Stimulated activated CD8-positive, alpha-beta memory T cell treated with anti-CD3 and anti-CD28 coated beads, Interleukin-15, amount 100 ng/mL, for 48 hours (primary cell): ENCODE measurements at regions not wholly inside any gene's neighbourhood (a gene's known extent, or its start where the extent isn't known, plus 50 kb on each side); places are given as distances from the start of the nearest gene placed in this dataset.

Experiments
- DNase-seq, 2 donors: peaks; one replicate each; pipeline ENCODE4 v3.0.0-alpha.2; 2020; ENCODE audit warnings: low read depth in 2 of 2

GRCh38 chr4:188197566-188197965 is 58.3 kb downstream of the TRIML1 start:
- DNase-seq = no peak

- DNase-seq = no peak
These were observed 59.9 kb downstream of the TRIML1 start for GRCh38 chr4:188198982-188199792.

DNA sequence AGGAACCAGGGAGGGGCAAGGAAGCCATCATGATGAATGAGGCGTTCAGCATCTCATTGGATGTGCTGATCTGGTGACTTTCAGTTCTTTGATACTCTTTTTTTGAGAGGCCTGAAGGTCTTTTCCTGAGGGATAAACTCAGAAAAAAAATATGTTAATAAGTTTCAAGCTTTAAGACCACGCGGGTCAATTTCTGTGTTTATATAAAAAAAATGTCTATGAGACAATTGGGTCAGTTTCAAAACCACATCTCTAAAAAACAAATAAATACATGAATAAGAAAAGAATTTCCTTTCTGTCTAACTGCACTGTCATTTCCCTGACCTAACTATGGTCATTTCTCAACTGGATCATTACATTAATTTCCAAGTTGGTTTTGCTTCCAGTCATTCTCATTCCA is 62.6 kb downstream of the TRIML1 start:
- DNase-seq = no peak

- DNase-seq = no peak
These were observed 67.5 kb downstream of the TRIML1 start for GRCh38 chr4:188206783-188207182.

- DNase-seq = no peak
These were observed 75.6 kb downstream of the TRIML1 start for GRCh38 chr4:188214861-188215260.

DNA sequence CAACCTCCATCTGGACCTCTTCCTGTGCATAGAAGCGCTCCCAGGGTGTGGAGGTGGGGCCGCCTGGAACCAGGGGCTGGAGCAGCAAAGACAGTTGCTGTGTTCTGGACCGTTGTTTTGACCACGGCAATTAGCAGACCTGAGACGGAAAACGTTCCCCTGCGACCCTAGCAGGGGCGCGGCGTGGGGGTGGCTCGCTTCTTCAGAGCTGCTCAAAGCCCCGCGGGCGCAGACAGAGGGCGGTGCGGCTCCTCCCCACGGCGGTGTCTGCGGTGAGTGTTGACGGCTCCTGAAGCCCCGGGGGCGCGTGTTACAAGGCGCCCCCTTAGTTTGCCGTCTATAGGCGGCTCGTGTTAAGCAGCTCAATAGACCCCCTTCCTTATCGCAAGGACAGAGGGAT is 79.2 kb downstream of the TRIML1 start:
- no peak for DNase-seq

DNA sequence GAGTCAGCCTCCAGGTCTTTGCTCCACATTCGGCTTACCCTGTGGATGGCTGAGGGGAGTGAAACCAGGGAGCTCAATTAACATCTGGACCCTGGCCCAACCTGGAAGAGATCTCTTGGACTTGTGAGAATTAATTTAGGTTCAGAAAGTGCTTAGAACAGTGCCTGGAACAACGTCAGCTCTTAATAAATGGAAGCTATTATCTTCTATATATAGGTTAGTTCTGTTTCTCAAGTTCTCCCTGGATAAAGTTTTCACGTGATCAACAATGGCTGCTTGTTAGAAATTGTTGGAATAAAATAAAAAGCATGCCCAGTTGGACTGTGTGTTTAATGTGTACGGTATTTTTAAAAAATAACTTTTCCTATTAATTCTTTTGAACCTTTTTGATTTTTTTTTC is 80.8 kb downstream of the TRIML1 start:
- no peak for DNase-seq

DNA sequence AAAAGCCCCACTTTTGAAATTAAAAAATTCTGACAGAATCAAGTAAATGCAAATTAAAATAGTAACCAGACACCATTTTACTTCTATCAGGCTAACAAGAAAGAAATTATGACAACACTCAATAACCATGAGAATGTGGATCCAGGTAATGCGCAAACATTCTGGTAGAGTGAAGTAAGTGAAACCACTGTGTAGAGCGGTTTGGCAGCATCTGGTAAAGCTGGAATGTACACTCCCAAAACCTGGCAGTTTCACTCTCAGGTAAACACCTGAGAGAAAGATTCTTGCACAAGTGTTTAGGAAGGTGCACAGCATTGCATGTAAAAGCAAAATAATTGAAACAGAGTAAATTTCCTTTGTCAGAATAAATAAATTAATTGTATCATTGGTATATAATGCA is 81.8 kb downstream of the TRIML1 start:
- DNase-seq = no peak

GRCh38 chr4:188228279-188228678 is 89.0 kb downstream of the TRIML1 start:
- DNase-seq = no peak

DNA sequence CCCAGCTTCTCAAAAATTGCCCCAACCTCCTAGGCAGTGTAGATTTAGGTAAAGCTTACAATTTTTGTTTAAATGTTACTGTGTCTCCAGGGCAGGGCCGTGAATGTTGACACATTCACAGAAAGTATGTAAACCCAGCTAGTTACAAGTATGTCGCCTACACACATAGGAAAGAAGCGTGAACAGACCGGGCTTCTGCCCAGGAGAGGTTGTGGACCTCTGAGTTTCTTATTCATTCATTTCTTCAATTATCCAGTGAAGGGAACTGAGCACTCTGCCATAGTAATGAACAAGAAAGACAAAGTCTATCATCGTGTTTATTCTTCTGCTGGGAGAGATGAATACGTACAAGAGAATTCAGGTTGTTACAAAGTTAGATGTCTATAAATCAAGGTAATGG is 93.2 kb downstream of the TRIML1 start:
- no peak for DNase-seq

DNA sequence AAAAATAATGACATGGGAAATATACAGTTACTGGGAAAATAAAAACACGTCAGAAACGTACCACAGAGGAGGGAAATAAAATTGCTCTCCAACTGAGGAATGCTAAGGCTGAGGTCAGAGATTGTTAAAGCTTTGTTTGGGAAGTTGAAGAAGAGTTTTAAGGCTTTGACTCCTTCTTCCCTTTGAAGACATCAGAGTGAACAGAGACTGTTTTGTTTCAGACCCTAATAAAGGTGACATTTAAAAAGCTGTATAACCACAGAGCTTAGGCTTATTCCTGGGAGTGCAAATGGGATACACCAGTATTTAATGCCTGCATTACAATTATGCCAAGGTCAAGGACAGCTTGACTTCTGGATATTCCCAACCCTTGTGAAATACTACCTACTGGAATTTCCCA is 102.8 kb downstream of the TRIML1 start:
- DNase-seq = no peak

- DNase-seq = no peak
These were observed 106.4 kb downstream of the TRIML1 start for GRCh38 chr4:188245651-188246050.

DNA sequence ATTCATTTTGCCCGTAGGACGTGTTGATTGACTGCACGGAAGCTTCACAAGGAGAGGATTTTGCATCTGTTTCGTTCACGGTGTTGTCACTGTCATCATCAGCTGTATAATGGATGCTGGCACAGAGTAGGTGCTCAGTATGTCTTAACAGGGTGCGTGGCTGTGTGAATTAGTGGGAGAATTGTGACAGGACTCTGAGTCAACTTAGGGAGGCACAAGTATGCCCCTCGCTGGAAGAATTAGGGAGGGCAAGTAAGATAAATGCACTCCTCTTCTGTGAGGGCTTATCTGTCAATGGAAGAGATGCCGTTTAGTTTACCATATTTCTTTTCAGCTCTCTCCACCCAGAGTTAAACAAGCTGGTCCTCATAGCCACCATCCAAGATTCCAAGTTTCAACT is 107.2 kb downstream of the TRIML1 start:
- DNase-seq = no peak

DNA sequence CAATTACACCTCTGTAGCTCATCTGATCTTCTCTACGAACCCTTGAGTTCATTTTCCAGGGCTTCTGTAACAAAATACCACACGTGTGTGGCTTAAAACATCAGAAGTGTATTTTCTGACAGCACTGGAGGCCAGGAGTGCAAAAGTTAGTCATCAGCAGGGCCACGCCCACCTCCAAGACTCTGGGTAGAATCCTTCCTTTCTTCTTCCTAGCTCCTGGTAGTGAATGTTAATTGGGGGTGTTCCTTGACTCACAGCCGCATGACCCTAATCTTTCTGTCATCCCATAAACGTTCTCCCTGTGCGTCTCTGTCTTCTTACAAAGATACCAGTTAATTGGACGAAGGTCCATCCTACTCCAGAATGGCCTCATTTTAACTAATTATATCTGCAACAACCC is 115.0 kb downstream of the TRIML1 start:
- no peak for DNase-seq

- DNase-seq = no peak
These were observed 123.2 kb downstream of the TRIML1 start for GRCh38 chr4:188262464-188262863.

DNA sequence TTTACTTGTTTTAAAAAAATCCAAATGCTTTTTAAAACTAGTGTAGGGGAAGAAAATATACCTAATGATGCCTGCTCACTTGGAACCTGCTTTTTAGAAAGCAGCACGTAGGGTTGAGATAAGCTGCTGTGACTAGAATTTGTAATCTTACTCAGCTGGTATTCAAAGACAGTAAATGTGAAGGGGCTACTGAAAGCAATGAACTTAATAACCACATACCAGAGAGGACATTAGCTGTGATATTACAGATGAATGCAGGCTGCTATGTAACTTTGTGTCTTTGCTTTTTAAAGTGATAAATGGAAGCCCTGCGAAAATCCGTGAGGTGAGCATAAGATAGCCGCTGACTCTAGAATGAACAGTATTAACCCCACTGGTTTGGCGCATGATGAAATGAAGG is 124.1 kb downstream of the TRIML1 start:
- DNase-seq = no peak

- DNase-seq = no peak
These were observed 127.1 kb downstream of the TRIML1 start for GRCh38 chr4:188266386-188266785.

DNA sequence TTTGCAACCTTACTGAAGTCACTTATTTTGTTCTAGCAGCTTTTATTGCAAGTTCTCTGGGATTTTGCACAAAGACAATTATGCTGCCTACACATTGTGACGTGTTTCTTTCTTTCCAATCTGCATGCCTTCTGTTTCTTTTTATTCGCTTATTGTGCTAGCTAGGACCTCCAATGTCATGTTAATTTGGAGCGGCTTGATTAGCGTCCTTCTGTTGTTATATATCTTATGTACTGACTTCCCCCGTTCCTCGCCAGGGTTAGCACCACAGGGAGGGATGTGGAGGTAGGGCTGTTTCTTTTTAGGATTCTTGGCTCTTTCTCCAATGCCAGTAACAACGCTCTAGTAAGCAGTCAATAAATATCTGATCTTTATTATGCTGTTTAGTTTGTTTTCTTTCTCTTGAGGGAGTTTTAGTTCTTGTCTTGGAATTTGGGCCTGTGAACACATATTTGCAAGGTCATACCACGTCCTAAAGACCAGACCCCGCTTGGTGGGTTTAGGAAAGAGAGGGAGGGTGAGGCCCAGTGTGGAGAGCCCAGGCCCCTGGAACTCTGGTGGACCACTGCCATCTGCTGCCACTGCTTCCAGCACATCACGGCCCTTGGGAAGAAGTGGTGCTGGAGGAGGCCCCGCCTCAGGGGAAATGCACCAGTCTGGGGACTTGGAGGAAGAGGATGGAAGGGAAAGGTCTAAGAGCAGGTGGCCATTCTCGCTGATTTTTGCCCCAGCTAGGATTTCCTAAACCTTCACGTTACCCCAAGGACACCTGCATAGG is 129.1 kb downstream of the TRIML1 start:
- no peak for DNase-seq

DNA sequence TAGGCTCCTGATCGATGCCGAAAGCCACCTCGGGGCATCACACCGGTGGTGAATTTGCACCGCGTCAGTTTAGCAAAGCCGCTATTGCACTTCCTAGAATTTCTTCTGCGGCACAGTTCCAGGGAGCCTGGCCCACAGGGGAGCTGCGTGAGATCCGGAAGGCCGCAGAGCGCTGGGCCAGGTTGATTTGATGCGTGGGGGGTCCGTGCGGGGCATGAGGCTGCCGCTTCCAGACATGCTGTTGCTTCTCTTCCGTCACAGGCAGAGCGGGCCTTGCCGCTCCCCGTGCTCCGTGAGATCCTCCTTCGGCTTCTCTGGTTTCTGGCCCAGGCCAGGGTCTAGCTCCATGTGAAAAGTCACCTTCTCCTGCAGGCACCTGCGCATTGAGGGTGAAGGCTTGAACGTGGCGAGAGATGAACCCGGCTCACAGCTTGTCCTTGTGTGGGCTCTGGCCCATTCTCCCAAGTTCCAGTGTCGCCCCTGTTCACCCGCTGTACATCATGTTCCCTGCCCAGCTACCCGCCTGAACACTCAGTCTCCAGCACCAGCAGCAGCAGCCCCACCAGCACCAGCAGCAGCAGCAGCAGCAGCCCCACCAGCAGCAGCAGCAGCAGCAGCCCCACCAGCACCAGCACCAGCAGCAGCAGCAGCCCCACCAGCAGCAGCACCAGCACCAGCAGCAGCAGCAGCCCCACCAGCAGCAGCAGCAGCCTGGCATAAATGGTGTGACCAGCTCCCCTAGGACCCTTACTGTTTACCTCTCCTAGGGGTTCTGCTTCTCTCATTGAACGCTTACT is 131.2 kb downstream of the TRIML1 start:
- DNase-seq = no peak

GRCh38 chr4:188275686-188276085 is 136.4 kb downstream of the TRIML1 start:
- no peak for DNase-seq

GRCh38 chr4:188279184-188279583 is 139.9 kb downstream of the TRIML1 start:
- no peak for DNase-seq

DNA sequence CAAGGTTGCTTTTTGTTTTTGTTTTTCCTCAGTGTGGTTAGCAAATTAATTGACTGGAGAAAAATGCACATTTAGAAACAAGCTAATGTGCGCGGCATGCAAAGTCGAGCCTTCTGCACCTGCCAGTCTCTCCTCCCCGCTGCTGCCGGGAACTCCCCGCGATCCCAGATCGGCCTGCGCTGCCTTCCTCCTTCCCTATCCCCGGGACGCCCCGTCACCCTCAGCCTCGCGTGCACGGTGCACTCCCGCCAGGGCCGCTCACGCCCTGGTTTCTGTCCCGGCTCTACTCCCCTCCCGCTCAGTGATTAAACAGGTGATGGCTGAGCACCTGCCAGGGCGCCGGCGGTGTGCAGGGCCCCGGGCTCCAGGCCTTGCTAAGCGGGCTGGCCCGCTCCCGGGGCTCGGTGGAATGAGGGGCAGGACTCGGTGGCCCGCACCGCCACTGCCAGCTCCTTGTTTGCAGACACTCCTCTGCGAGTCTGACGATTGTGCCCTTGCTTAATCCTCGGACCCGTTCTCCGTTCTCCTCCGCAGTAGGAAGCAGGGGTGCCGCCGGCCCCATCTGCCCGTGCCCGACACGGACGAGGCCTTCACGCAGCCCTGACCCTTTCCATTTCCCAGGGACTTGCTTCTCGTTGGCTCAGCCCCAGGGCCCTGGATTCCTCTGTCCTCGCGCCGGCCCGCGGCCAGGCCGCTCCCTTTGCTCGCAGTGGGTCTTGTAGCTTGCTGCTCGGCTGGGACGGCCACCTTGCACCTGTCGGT is 143.4 kb downstream of the TRIML1 start:
- DNase-seq = no peak
